Ovary (tissue), 7 donors: ENCODE measurements at regions not wholly inside any gene's neighbourhood (a gene's known extent, or its start where the extent isn't known, plus 50 kb on each side); places are given as distances from the start of the nearest gene placed in this dataset.

Experiments used
- DNase-seq, 5 donors: peaks; one replicate each; pipeline ENCODE4 v3.0.0-alpha.2; 2019 to 2020
- H3K27ac ChIP-seq, 2 donors: fragments of 200-600 bp; one replicate each; pipeline versions ENCODE4 v1.5.1 to v1.8.0; 2019 to 2022
- H3K27me3 ChIP-seq: fragments of 200-600 bp; one replicate; pipeline ENCODE4 v1.8.0; 2022
- H3K36me3 ChIP-seq: fragments of 200-600 bp; sonication (generic); one replicate; pipeline ENCODE4 v1.5.1; 2019
- H3K4me1 ChIP-seq: one replicate; pipeline ENCODE4 v1.8.1; 2013; ENCODE audit warnings: mild to moderate bottlenecking, moderate library complexity; ENCODE audit not compliant: insufficient read depth
- H3K4me3 ChIP-seq: fragments of 200-600 bp; sonication (generic); one replicate; pipeline ENCODE4 v1.5.1; 2017
- H3K9me3 ChIP-seq, 2 donors: fragments of 200-600 bp in 1 of 2; sonication (generic) in 1 of 2; one replicate each; pipeline versions ENCODE4 v1.5.1 to v1.8.1; 2013 to 2019; ENCODE audit warnings: mild to moderate bottlenecking in 1 of 2, moderate library complexity in 1 of 2
- CTCF ChIP-seq, 3 donors: fragments of 450-650 bp in 2 of 3; fragments of 200-600 bp in 1 of 3; IDR thresholded peaks; one replicate each; pipeline versions ENCODE4 v1.5.1 to v1.8.0; 2016 to 2022; ENCODE audit warnings: antibody characterized with exemption in 3 of 3, mild to moderate bottlenecking in 1 of 3
- EP300 ChIP-seq: sonication (generic); formaldehyde crosslinking; IDR thresholded peaks from one replicate; pipeline ENCODE4 v1.6.1; 2017; ENCODE audit warnings: antibody characterized with exemption
- POLR2A ChIP-seq: fragments of 450-650 bp; IDR thresholded peaks from one replicate; pipeline ENCODE4 v1.6.1; 2017; ENCODE audit warnings: antibody characterized with exemption, mild to moderate bottlenecking, moderate library complexity
- WGBS, 3 donors: extraction: QIAGEN DNeasy Blood & Tissue Kit in 1 of 3; methylation state at CpG; one replicate each; pipeline versions ENCODE4 v1.1.5 to v1.1.7; 2013 to 2017; 5-methylcytosine and 5-hydroxymethylcytosine counted together
- intact Hi-C, 4 donors: fragments of 100-400 bp; cut with DNase I; formaldehyde crosslinking; loops; one replicate each; pipeline versions ENCODE4 v1.11.0 to v1.15.1; 2022 to 2023
- donor health status: DM: no; HTN: no; CAD: no; lungs with moderate emphysema.
- donor health status: DM: no; HTN: no; CAD: no.
- donor health status: Bipolar disorder and iron deficiency.
- donor health status: DM: no; HTN: no; CAD: no.
- donor health status: DM: yes; HTN: yes; CAD: no.

GRCh38 chr10:89942217-89942616, 240.8 kb downstream of the KIF20B start:
- Histone ChIP-seq H3K36me3 (no peaks in the 10 kb centered on the region), H3K9me3 (no peaks in the 10 kb centered on the region), H3K4me1 (no peaks in the 10 kb centered on the region), H3K4me3 (no peak overlapping the region), H3K27ac (no peak overlapping the region), H3K27me3 (no peaks in the 10 kb centered on the region)
- intact Hi-C loops, result no loop called here
- no peak for DNase-seq
- TF ChIP-seq POLR2A (no peak), EP300 (no peak), CTCF (IDR thresholded peaks at IDR 0.05) (no peak)
- 52 to 87% (median 80%) methylated on average over 1 of the region's 1 CpG for WGBS, 3 donors

GRCh38 chr10:89944138-89944537, 242.7 kb downstream of the KIF20B start:
- Histone ChIP-seq H3K27me3 (no peaks in the 10 kb centered on the region), H3K4me1 (no peaks in the 10 kb centered on the region), H3K27ac (no peak overlapping the region), H3K36me3 (no peaks in the 10 kb centered on the region), H3K4me3 (no peak overlapping the region), H3K9me3 (no peaks in the 10 kb centered on the region)
- DNase-seq, result no peak
- no peak for TF ChIP-seq EP300
- TF ChIP-seq CTCF (IDR thresholded peaks at IDR 0.05), result no peak
- TF ChIP-seq POLR2A, result no peak
- intact Hi-C loops, result no loop called here
- 33 to 46% (median 43%) methylated on average over 1 of the region's 1 CpG for WGBS, 3 donors

- H3K27ac ChIP-seq, result no peak overlapping the region
- DNase-seq, result no peak
- WGBS, 3 donors, result 33 to 41% (median 40%) methylated on average over 3 of the region's 3 CpGs
- H3K4me1 ChIP-seq, result no peaks in the 10 kb centered on the region
- intact Hi-C loops, result no loop called here
- H3K27me3 ChIP-seq, result no peaks in the 10 kb centered on the region
- H3K36me3 ChIP-seq, result no peaks in the 10 kb centered on the region
- H3K9me3 ChIP-seq, result no peaks in the 10 kb centered on the region
- H3K4me3 ChIP-seq, result no peak overlapping the region
- TF ChIP-seq POLR2A (no peak), EP300 (no peak)
Observed at GRCh38 chr10:89946106-89946505, 244.7 kb downstream of the KIF20B start.

GRCh38 chr10:89949496-89949895, 248.1 kb downstream of the KIF20B start:
- H3K36me3 ChIP-seq, result no peaks in the 10 kb centered on the region
- H3K4me3 ChIP-seq, result no peak overlapping the region
- intact Hi-C loops, result no loop called here
- H3K9me3 ChIP-seq, result no peaks in the 10 kb centered on the region
- H3K4me1 ChIP-seq, result no peaks in the 10 kb centered on the region
- no peaks in the 10 kb centered on the region for H3K27me3 ChIP-seq
- H3K27ac ChIP-seq, result no peak overlapping the region
- DNase-seq, result no peak
- TF ChIP-seq EP300, result no peak
- no peak for TF ChIP-seq CTCF (IDR thresholded peaks at IDR 0.05)
- no peak for TF ChIP-seq POLR2A

GRCh38 chr10:89952325-89952724, 250.9 kb downstream of the KIF20B start:
- Histone ChIP-seq H3K36me3 (no peaks in the 10 kb centered on the region), H3K4me1 (no peaks in the 10 kb centered on the region), H3K27me3 (no peaks in the 10 kb centered on the region), H3K9me3 (no peaks in the 10 kb centered on the region), H3K27ac (no peak overlapping the region), H3K4me3 (no peak overlapping the region)
- TF ChIP-seq CTCF (IDR thresholded peaks at IDR 0.05), result no peak
- no peak for TF ChIP-seq EP300
- TF ChIP-seq POLR2A, result no peak
- no peak for DNase-seq
- 92 to 100% (median 95%) methylated on average over 1 of the region's 1 CpG for WGBS, 3 donors
- intact Hi-C loops, result no loop called here
